ENCODE measurements at regions not wholly inside any gene's neighbourhood (a gene's known extent, or its start where the extent isn't known, plus 50 kb on each side); places are given as distances from the start of the nearest gene placed in this dataset.

- DNase-seq = no peak
Observed at GRCh38 chr6:168384045-168385036, 56.6 kb upstream of the SMOC2 start.

GRCh38 chr6:168385037-168385759 is 55.8 kb upstream of the SMOC2 start:
- no peak for DNase-seq

- no peak for DNase-seq
Observed at GRCh38 chr6:168385858-168386735, 54.9 kb upstream of the SMOC2 start.

- DNase-seq = no peak
Observed at GRCh38 chr6:168386973-168387372, 54.0 kb upstream of the SMOC2 start.

GRCh38 chr6:168387426-168387825 is 53.6 kb upstream of the SMOC2 start:
- DNase-seq = no peak

GRCh38 chr6:168387911-168388310 is 53.1 kb upstream of the SMOC2 start:
- DNase-seq = no peak

- DNase-seq = no peak
Observed at GRCh38 chr6:168388641-168389633, 52.0 kb upstream of the SMOC2 start.

GRCh38 chr6:168390749-168391420 is 50.1 kb upstream of the SMOC2 start:
- no peak for DNase-seq

All from NCI-H2107 (cell line).